Activated B cell treated with CpG ODN at 0.5 μM for 24 hours (primary cell): ENCODE measurements at regions not wholly inside any gene's neighbourhood (a gene's known extent, or its start where the extent isn't known, plus 50 kb on each side); places are given as distances from the start of the nearest gene placed in this dataset.

Source experiments
- ATAC-seq: fragments of 200-7000 bp; cut with Tn5 transposase; one replicate; pipeline ENCODE4 v1.10.0; 2021; ENCODE audit warnings: low read depth, mild to moderate bottlenecking, moderate library complexity
- CTCF ChIA-PET: fragments of 350-600 bp; sonication (Branson Sonifier 250); formaldehyde crosslinking; loops from one replicate; lab custom pipeline; 2021; ENCODE audit warnings: antibody characterized with exemption; lab: Charles Lee
- POLR2A ChIA-PET: fragments of 350-600 bp; sonication (Branson Sonifier 250); formaldehyde crosslinking; loops from one replicate; lab custom pipeline; 2021; ENCODE audit warnings: antibody characterized with exemption; lab: Charles Lee
- DNase-seq: peaks from one replicate; pipeline ENCODE4 v3.0.0; 2022
- H3K27ac Mint-ChIP-seq: one replicate; pipeline ENCODE4 v1.8.0; 2020; ENCODE audit warnings: mixed read lengths
- H3K27me3 Mint-ChIP-seq: one replicate; pipeline ENCODE4 v1.8.0; 2021; ENCODE audit warnings: mixed read lengths
- H3K36me3 Mint-ChIP-seq: one replicate; pipeline ENCODE4 v1.8.0; 2021; ENCODE audit warnings: low read depth, mixed read lengths
- H3K4me1 Mint-ChIP-seq: one replicate; pipeline ENCODE4 v1.8.0; 2021; ENCODE audit warnings: mixed read lengths
- H3K4me3 Mint-ChIP-seq: one replicate; pipeline ENCODE4 v1.8.0; 2020; ENCODE audit warnings: mild to moderate bottlenecking, mixed read lengths
- H3K9me3 Mint-ChIP-seq: one replicate; pipeline ENCODE4 v1.8.0; 2020; ENCODE audit warnings: mixed read lengths
- CTCF ChIP-seq: fragments of 200-600 bp; IDR thresholded peaks from one replicate; pipeline ENCODE4 v1.8.0; 2022; ENCODE audit warnings: antibody characterized with exemption, mild to moderate bottlenecking
- intact Hi-C: fragments of 100-400 bp; cut with micrococcal nuclease; formaldehyde crosslinking; loops from one replicate; pipeline ENCODE4 v1.15.1; 2024

GRCh38 chr2:173693044-173693589, 272.1 kb downstream of the SP3 start:
- ATAC-seq (no peak), DNase-seq (no peak)
- no peaks in the 10 kb centered on the region for H3K36me3 Mint-ChIP-seq
- peaks cover 7% of the 10 kb centered on the region for H3K27me3 Mint-ChIP-seq
- H3K4me1 Mint-ChIP-seq: no peaks in the 10 kb centered on the region
- H3K9me3 Mint-ChIP-seq: no peaks in the 10 kb centered on the region
- intact Hi-C loops: no loop called here
- H3K27ac Mint-ChIP-seq: no peak overlapping the region
- POLR2A ChIA-PET: no interaction called here
- no peak for TF ChIP-seq CTCF
- CTCF ChIA-PET: no interaction called here
- no peak overlapping the region for H3K4me3 Mint-ChIP-seq

- H3K27me3 Mint-ChIP-seq: peaks cover 4% of the 10 kb centered on the region
Measured at GRCh38 chr2:173696274-173696673, 268.9 kb downstream of the SP3 start.

GRCh38 chr2:173697929-173698328, 267.2 kb downstream of the SP3 start:
- H3K36me3 Mint-ChIP-seq: no peaks in the 10 kb centered on the region
- H3K4me3 Mint-ChIP-seq: no peak overlapping the region
- intact Hi-C loops: no loop called here
- no peaks in the 10 kb centered on the region for H3K27me3 Mint-ChIP-seq
- CTCF ChIA-PET: no interaction called here
- H3K4me1 Mint-ChIP-seq: no peaks in the 10 kb centered on the region
- no peaks in the 10 kb centered on the region for H3K9me3 Mint-ChIP-seq
- no peak overlapping the region for H3K27ac Mint-ChIP-seq
- POLR2A ChIA-PET: no interaction called here
- DNase-seq: no peak
- TF ChIP-seq CTCF: no peak
- no peak for ATAC-seq

More at GRCh38 chr2:173696274-173696673, 268.9 kb downstream of the SP3 start:
- DNase-seq (no peak), ATAC-seq (no peak)
- Mint-ChIP-seq H3K27ac (no peak overlapping the region), H3K4me1 (no peaks in the 10 kb centered on the region), H3K36me3 (no peaks in the 10 kb centered on the region), H3K4me3 (no peak overlapping the region), H3K9me3 (no peaks in the 10 kb centered on the region)
- CTCF ChIA-PET: no interaction called here
- intact Hi-C loops: no loop called here
- POLR2A ChIA-PET: no interaction called here
- no peak for TF ChIP-seq CTCF

- no peak for ATAC-seq
- POLR2A ChIA-PET: no interaction called here
- H3K4me3 Mint-ChIP-seq: no peak overlapping the region
- no peak overlapping the region for H3K27ac Mint-ChIP-seq
- no peak for TF ChIP-seq CTCF
- H3K9me3 Mint-ChIP-seq: peaks cover 3% of the 10 kb centered on the region
- no peaks in the 10 kb centered on the region for H3K36me3 Mint-ChIP-seq
- H3K4me1 Mint-ChIP-seq: no peaks in the 10 kb centered on the region
- intact Hi-C loops: no loop called here
- no peak for DNase-seq
- H3K27me3 Mint-ChIP-seq: peaks cover 9% of the 10 kb centered on the region
- CTCF ChIA-PET: no interaction called here
Measured at GRCh38 chr2:173705656-173706055, 259.5 kb downstream of the SP3 start.

- no peak for TF ChIP-seq CTCF
- DNase-seq (no peak), ATAC-seq (no peak)
- Mint-ChIP-seq H3K36me3 (no peaks in the 10 kb centered on the region), H3K9me3 (peaks cover 3% of the 10 kb centered on the region), H3K4me3 (no peak overlapping the region), H3K27ac (no peak overlapping the region), H3K4me1 (no peaks in the 10 kb centered on the region), H3K27me3 (peaks cover 9% of the 10 kb centered on the region)
- intact Hi-C loops: no loop called here
- CTCF ChIA-PET: no interaction called here
- POLR2A ChIA-PET: no interaction called here
Measured at GRCh38 chr2:173706936-173707335, 258.2 kb downstream of the SP3 start.
